CD1c-positive myeloid dendritic cell (primary cell): ENCODE measurements at regions not wholly inside any gene's neighbourhood (a gene's known extent, or its start where the extent isn't known, plus 50 kb on each side); places are given as distances from the start of the nearest gene placed in this dataset.
A peak's percentile ranks its signal among the peaks of the same experiment; 100 is the strongest.
"Not testable (repeated sequence)": the region's sequence is repeated elsewhere in the genome, so short reads cannot be mapped to it uniquely, and the experiment has no call there.

Experiments used
- DNase-seq: peaks from one replicate; pipeline ENCODE4 v3.0.0-alpha.2; 2016; ENCODE audit errors: extremely low spot score

DNA sequence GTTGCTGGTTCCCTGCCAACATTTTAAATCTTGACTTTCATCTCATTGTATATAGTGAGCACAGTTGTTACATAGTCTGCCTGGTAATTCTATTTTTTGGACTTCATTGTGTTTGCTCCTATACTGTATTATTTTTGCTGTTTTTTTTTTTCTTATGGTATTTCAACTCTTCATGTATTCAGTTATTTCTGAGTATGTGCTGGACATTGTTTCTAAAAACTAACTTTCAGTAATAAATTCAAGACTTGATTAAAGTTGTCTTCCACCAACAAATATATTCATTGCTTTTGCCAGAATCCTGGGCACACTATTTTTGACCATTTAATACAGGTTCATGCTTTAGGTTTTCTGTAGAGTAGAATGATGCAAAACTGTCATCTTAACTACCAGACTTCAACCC is 698.3 kb downstream of the MAFB start:
- no peak for DNase-seq

DNA sequence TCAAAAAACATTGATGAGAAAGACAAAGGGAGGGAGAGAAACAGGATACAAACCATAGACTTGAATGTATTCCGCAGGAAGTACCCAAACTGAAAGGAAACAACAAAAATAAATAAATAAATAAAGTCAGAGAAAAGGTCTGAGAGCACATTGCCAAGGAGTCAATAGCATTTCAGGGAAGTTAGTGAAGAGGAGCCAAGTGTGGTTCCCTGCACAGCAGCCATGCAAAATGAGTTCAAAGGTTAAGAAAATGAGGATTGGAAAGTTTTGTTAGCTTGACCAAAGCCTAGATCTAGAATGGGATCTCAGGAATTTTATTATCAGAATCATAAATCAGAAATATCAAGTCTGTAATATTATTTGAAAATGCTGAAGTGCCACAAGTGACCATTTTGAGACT is 700.0 kb downstream of the MAFB start:
- no peak for DNase-seq

DNA sequence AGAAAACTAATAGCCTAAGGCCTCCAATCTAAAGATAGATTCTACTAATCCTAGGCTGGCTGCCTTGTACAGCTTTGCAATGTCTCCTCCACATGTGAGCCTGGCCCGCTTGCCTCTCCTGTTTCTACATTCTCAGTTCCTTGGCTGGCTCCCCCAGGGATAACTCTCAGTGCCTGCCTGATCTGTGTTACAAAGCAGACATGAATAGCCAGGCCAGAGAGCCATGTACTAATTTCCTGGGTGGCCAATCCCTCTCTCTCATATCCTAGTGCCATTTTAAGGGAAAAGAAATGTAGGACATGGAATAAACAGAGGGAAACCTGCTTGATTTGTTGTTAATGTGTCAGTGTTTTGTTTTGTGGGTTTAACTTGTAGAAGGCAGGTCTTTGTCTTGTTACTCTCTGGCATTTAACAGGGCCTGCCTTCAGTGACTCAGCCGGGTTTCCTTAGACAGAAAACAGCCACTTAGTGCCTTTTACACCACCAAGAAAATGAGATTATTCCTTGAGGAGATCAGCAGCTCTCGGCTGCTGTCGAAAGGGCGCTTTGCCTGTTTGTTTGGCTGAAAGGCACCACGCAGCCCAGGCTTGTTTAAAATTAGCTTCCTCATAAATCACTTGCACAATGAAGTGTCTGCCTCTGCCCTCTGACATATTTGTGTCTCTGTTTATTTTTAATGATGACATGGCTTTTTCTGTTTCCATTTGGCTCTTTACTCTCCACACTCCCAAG is 702.7 kb downstream of the MAFB start:
- DNase-seq, result no peak

DNA sequence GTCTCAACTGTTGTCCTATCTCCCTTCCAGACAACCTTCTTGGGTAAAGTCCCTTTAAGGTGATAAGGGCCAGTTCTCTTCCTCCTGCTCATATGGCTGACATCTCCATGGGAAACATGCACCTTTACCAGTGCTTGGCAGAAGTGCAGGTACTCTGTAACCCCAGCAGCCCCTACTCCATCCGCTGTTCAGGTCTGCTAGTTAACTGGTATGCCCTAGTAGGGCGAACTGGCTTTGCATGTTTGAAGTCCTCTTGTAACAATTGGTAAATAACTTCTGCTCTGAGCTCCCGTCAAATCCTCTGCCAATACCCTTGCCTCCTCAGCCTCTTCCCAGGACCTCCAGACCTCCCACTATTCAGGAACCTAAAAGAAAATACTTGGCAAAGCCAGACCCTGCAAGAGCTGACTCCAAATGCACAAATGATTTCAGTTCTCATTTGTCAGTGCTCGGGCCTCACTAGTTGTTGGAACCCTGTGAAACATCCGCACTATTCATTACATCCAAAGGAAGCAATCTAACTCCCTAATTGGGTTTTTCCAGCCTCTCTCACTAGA is 703.7 kb downstream of the MAFB start:
- no peak for DNase-seq

DNA sequence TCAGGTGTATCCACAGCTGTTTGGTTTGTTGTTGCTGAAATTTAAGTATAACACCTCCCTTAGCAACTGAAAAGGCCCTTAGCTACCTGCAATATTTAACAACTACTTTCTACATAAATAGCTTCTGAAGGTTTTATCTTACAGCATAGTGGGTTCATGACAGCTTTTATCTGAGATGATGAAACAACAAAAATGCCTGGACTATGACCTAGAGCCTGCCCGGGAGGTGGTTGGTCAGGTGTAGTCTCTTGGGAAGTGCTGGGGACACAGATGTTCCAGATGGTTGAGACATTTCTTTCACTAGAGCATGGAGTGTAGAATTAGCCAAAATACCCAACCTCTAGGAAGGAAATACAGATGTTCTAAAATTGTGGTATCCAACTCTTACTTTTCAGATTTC is 705.4 kb downstream of the MAFB start:
- no peak for DNase-seq

DNA sequence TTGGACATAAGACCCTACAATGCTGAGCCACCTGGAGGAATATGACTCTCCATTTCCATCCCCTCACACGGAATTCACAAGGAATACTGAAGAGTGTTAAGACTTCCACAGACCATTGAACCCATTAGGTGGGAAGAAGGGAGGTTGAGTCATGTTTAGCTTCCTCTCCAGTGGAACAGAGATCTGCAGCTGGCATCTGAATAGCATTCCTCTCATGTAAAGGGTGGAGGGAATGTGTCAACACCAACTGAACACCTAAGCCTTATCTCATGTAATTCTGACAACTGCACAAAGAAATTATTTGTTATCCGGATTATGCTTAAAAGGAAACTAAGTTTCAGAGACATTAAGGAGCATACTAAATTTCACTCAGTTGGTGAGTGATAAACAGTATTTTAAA is 705.9 kb downstream of the MAFB start:
- DNase-seq, result no peak

DNA sequence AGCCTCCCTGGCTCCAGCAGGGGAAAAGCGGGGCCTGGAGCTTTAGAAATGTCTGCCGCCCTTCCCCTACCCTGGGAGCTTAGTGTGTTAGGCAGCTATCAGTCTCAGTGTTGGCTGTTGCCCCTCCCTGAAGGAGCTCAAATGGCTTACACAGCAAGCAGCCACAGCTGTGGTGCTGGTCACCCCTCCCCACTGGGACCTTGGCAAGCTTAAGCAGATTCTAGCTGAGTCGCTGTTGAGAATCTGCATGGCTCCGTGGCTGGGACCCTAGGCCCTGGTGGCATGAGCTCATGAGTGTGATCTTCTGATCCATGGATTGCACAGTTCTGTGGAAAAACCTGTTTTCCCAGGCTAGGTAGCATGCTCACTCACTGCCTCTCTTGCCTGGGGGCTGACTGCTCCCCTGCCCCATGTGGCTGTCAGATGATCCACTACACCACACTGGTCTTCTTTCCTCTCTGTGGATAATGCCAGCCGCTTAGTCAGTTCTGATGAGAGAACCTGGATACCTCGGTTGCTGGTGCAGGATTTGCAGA is 714.0 kb downstream of the MAFB start:
- no peak for DNase-seq

DNA sequence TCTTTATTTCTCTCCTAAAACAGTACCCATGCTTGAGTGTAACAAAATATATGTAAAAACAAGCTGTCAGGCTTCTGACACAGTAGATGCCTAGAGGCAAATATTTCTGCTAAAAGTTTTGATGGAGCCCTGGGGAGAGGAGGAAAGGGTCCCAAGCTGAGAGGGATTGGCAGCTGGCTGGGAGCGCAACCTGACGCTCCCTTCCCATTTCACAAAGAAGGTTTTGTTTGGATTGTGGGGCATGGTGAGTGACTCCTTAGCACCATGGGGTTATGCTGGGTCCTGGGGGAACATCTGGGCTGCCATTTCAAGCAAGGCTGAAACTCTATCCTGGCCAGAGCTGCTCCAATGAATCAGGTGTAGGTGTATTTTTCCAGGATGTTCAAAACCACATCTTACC is 720.5 kb downstream of the MAFB start:
- DNase-seq, result no peak

DNA sequence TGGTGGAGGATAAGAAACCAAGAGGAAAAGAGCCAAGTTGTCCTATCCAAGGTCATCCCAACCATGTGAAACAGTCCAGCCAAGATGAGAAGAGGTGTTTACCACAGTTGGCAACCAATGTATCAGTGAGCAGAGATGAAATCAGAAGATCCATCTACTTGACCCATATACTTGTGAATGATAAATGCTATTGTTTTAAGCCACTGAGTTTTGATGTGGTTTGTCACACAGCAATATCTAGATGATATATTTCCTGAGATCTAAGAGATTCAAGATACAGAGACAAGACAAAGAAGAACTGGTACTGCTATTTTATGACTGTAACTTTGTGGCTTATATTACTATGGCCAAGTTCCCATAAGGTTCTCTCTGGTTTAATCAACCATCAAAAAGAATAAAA is 721.2 kb downstream of the MAFB start:
- no peak for DNase-seq

DNA sequence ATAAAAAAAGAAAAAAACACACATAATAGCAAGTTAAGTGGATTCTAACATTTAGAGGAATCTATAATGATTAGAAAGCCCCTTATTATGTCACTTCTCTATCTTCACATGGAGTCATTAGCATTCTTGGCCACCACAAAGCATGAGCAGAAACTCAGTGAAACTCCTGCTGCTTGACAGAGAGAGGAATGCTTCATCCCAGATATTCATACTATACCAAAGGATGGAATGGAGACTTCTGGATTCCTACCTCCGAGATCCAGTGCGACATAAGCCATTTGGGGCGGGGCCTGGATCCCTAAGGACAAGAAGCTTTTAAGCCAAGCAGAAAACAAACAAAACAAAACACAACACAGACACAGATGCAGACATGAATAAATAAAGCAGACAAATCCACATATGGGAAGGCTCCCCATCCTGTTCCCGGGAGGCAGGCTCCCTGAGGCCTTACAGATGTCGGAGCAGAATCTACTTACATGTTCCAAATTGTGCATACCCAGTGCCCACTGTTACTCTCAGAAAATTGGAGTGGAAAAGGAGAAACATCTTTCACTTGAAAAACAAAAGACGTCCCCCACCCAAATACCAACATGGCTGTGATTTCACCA is 727.3 kb downstream of the MAFB start:
- no peak for DNase-seq

DNA sequence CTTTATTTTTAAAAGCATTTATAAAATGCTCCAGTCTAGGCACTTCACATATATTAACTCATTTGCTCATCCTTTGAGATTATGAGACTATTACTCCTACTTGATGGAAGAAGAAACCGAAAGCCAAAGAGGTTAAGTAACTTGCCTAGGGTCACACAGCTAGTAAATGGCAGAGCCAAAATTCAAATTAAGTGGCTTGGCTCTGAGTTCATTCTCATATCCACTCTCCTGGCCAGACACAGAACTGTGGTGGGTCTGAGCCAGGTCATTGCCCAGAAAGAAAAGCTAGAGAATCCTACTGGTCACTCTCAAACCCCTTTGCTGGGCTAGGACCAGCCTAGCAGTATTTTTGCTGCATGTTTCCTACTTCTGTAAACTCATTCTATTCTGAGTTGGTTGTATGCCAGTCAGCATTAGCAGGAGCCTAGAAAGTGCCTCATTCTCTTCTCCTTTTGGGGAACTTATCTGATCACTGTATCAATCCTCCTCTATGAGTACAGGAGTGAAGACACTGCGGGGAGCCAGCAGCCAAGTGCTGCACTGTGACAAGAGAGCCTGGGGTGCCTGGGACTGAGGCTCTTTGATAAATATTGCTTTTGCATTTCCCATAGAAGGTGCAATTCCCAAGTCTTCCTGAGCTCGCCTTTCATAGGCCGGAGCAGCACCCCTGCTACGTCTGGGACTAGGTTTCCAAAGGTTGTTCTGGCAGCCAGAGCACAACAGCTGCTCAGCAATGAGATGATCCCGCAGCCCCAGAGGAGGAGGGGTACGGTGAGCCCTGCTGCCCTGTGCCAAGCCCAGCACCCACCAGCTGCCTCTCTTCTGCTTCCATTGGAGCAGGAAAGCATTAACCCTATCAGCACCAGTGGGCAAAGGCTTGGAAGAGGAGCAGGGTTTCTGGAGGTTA is 728.3 kb downstream of the MAFB start:
- no peak for DNase-seq

DNA sequence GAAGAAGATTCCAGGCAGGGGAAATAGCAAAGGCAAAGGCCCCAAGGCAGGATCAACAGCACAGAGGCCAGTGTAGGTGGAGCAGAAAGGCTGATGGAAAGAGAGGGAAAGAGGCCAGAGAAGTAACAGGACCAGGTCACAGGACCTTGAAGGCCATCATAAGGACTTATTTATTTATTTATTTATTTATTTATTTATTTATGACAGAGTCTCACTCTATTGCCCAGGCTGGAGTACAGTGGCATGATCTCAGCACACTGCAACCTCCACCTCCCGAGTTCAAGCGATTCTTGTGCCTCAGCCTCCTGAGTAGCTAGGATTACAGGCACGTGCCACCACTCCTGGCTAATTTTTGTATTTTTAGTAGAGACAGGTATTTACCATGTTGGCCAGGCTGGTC is 731.1 kb downstream of the MAFB start:
- DNase-seq, result not testable (repeated sequence)

DNA sequence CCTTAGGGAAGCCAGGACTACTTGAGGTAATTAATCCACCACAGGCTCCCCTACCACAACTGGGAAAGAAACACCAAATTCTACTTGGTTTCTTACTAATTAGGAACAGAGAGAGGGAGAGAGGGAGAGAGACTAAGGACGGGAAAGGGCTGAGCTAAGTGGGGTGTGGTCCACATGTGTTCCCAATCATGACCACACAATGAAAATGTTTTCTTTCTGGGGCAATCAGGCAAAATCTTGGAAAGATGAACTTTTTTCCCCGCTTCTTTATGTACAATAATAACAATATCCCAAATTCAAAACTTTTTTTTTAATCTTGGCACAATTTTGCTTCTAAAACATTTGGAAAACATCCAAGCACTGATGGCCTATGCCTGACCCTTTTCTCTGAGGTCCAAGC is 734.4 kb downstream of the MAFB start:
- DNase-seq, result no peak

DNA sequence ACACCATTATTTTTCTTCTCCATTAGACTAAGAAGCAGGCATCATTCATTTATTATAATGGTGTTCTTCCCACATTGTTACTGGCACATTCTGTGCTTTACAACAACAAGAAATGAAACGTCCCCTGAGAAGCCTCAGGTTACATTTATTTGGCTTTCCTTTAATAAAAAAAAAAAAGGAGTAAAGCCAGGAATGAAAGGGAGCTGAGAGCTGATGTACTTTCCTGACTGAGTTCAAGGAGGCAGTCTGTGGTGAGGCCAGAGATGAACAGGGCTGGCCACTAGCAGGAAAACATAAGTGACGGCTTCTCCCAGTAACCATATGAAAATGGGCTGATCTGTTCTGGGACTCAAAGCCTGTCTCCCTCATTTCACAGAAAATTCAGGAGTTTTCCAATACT is 742.1 kb downstream of the MAFB start:
- DNase-seq, result no peak

DNA sequence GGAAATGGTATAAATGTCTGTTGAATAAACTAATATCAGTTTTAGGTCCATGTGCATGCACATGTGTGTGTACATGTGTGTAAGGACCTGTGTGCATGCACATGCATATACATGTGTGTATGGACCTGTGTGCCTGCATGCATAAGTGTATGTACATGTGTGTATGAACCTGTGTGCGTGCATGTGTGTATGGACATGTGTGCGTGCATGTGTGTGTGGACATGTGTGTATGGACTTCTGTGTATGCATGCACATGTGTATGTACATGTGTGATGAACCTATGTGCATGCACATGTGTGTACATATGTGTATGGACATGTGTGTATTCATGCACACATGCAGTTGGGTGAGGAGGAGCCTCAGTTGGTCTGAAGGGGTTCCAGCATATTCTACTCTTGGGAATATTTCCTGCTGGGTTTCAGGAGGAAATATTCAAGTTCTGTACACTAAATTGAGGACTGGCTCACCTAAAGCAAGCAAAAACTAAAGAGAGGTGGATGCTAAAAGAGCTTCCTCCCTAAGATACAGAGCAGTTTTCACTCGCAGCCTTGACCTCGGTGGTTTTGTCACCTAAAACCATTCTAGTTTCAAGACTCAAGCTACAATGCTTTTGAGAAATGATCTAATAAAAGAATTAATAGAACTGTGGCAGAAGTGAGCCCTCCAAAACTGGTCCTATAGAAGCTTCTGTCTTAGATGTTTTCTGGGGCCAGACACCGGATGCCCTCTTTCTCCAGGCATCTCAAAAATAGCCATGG is 742.8 kb downstream of the MAFB start:
- no peak for DNase-seq

DNA sequence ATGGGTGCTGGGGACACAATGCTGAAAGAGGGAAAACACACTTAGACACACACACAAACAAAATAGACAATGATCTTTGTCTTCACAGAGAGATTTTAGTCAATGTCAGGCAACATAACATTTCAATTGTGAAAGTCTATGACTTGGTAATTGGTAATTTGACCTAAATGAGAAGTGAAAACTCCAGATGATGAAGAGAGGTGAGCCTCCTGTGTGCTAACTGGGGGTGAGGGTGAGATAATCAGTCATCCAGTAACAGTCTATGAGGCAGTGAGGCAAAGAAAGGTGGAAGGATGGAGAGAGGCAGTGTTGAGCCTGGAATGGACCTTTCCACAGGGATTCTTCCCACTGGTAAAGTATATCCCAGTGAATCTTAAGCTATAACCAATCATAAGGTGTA is 744.2 kb downstream of the MAFB start:
- no peak for DNase-seq

DNA sequence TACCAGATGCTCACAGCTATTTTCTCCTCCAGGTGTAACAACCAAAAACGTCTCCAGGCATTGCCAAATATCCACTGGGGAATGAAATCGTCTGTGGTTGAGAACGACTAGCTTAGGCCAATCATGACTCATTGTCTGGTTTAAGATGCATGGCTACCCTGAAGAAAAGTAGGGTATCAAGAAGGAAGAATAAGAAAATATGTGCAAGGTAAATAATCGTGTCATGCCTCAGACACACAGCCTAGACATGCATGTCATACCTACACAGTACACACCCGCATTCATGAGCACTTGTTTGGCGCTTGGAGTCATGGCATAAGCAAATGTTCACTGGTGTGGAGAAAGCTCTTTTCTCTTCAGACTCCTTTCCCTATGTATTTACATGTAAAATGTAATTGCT is 745.7 kb downstream of the MAFB start:
- no peak for DNase-seq

DNA sequence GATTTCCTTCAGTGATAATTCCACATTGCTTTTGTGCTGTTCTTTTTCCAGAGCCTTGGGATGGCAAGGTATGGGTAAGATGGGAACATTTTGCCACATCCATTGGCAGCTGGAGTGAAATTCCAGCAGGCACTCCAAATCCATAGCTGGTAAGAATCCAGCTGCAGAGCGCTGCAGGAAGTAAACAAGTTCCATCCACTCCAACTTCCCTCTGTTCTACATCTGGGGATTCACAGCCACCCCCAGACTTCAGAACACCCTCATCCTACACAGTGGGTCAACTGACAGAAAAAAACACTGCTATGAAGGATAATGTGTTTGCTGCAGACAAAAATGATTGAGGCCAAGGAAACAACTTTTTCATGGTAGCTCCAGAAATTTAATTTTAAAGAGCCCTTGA is 747.8 kb downstream of the MAFB start:
- peak; percentile 6 for DNase-seq

DNA sequence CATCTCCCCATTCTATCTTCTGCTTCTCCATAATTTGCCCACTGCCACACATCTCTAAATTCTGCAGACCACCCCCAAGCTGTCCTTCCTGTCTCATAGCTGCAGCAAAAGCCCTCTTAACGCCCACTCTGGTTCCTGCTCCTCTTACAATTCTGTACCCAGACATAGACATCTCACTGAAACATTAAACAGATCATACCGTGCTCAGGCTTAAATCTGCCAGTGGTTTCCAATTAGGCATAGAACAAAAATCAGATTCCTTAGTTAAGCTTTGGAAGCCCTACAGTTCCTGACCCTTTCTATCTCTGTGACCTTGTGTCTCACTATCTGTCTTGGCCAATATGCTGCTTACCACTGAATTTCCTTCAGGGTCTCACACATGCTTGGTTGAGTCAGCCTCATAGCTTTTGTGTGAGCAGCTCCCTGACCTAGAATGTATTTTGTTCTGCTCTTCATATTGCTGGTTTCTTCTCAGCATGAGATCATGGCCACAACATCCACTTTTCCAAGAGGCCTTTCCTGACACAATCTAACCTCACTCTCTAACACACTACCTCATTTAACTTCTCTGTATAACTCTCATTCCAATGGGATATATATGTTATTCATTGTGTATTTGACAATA is 749.7 kb downstream of the MAFB start:
- no peak for DNase-seq

DNA sequence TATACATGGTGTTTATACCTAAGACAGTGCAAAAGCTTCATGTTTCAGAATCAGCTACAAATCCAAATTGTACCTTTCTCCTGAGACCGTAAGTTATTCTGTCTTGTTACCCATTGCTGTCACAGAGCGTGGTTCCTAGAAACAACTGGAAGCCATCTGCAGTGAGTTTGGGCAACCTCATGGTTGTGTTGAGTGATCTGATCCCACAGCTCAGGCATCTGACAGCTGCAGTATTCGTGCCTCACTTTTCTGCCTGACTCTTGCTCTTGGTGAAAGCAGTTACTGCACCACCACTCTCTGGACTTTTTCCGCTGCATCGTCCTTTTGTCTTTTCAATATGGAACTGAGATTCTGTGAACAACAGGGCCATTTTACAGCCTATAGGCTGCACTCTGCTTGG is 752.6 kb downstream of the MAFB start:
- DNase-seq, result no peak

DNA sequence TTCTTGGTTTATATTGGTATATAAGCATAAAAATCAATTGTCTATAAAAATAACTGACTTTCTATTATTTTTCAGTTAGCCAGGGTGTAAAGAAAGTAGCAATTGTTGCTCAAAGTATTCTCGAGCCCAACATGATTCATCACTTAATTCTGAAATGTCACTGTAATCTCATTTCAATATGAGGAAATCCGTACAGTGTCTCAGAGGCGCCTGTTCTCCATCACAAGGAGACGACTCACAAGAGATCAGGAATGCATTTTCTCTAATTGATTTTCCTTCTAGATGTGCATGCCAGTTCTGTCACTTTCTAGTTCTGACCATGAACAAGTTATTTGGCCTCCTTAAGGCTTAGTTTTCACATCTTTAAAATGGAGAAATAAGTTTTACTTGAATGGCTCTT is 753.1 kb downstream of the MAFB start:
- no peak for DNase-seq
